GM19025 (cell line): ENCODE measurements at regions not wholly inside any gene's neighbourhood (a gene's known extent, or its start where the extent isn't known, plus 50 kb on each side); places are given as distances from the start of the nearest gene placed in this dataset.

Source experiments
- ATAC-seq: cut with Tn5 transposase; IDR thresholded peaks from one replicate; pipeline ENCODE4 v1.9.1; 2021; ENCODE audit warnings: mild to moderate bottlenecking, low read depth, moderate library complexity; ENCODE audit not compliant: unreplicated experiment

DNA sequence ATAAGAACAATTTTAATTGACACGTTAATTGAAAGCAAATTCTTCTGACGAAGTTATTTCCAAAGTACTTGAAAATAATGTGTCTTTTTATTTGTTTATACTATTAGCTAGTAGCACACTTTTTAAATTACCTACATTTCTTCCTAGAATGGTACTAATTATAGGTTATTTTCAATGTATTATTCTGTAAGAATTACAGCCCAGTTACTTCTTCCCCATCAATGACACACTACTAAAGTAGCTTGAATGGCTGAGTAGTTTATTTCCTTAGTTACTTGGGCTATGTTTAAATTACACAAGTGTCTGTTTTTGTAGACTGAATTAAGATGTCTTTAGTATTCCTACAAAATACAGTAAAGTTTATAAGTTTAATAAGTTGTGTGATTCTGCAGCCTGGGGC, 217.6 kb upstream of the IL12A start:
- ATAC-seq = no peak

DNA sequence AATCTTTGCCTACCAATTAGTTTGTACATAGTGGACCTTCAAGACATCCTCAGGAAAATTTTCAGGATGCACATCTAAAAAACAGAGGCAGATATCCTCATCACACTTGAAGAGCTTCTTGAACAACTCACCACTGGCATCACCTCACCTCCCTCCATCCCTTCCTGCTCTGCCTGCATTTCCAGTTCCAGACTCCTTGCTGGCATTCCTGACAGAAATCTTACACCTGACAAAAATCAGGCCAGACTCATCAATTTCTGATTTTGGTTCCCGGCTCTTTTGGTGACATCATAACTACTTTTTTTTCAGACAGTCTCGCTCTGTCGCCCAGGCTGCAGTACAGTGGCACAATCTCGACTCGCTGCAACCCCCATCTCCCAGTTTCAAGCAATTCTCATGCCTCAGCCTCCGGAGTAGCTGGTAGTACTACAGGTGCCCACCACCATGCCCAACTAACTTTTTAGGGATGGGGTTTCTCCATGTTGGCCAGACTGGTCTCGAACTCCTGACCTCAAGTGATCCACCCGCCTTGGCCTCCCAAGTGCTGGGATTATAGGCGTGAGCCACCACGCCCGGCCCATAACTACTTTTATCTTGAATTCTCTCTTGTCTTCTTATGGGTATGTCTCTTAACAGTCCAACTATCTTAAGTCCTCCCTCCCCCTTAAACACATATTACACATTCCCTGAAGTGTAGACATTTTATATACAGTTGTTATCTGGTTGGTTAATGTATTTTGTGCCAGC, 216.6 kb upstream of the IL12A start:
- ATAC-seq = no peak

DNA sequence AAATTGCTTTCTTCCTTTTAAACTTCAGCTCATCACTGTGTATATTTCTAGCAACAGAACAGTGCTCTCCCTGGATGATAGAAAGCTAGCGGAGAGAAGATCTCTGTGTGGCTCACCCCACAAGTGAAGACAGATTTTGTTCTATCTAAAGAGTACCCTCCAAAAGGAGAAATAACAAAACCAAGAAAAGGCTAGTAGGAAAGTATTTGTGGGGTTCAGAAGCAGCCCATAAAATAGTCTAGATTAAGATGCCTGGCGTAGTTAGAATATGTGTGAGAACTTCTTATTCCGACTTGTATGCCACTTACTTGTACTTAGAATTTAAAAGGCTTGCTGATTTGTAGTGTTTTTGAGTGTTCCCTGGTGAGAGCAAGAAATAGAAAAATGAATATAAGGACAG, 214.9 kb upstream of the IL12A start:
- no peak for ATAC-seq

DNA sequence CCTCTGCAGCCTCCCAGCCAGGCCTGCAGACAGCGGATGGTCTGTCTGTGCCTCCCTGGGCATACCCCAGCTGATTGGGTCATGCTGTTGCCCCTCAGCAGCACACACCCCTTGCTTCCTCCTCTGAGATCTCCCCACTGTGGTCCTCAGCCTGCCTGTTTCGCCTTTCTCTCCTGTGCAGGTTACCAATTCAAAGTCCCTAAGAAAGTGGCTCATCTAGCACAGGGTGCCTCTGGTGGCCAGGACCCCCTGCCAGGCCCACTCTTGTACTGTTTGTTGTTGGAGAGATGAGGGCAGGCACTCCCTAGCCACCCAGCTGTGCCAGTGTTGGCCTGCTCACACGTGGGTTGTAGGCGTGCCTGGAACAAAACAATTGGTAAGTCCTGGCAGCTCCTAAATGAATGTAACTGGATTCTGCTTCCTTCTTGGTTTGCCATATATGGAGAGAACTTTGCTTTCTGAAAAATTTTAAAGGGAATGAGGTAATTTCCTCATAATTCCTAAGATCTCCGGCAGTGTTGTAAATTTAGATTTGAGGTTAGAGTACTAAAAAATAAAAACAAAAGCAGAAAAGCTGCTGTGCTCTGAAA, 213.2 kb upstream of the IL12A start:
- ATAC-seq = no peak

DNA sequence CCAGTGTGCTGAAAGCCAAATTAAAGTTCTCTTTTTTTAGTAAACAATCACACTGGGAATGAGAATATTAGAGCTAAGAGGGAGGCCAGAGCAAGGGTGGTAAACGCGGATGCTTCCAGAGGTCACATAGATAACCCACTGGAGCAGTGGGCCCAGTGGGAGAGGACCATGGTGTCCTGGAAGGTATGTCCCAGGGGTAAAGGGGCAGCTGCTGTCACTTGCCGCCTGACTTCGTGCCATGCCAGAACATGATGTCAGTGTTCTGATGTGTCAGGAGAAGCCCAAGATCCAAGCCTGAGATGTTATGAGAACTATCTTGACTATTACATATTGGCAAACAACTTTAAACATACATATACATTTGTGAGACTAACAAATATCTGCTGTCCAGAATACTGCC, 211.9 kb upstream of the IL12A start:
- ATAC-seq = no peak

DNA sequence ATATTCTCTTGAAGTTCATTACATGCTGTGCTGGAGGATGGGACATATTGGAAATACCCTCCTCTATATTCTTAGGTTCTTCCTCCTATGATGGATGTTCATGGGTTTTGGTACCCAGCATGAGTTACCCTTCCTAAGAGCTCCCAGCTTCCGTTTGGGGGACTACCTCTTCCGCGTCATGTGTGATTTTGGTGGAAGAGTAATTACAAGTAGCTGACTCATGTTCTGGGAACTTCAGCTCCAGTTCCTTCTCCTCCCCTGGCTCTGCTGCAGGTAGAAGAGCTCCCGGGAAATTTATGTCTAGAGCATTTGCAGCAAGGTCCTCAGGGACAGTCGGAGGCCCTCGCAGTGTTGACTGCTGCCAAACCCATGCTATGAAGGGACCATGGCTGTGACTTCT, 208.8 kb upstream of the IL12A start:
- ATAC-seq = no peak

DNA sequence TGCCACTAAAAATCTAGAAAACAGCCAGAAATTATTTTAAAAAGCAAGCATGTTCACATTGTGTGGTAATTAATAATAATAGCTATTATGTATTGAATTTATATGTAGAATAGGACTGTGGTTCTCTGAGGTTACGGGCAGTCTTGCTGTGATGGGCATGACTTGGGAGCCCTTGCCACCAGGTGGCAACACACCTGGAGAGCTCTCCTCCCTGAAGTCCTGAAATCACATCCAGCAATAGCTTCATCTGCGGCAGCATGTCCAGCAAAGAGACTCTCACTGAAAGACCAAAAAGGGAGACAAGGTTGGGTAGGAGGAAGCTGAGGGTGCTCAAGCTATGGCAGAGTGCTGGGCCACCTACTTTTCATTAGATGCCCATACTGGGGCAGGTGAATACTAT, 206.8 kb upstream of the IL12A start:
- ATAC-seq = no peak

DNA sequence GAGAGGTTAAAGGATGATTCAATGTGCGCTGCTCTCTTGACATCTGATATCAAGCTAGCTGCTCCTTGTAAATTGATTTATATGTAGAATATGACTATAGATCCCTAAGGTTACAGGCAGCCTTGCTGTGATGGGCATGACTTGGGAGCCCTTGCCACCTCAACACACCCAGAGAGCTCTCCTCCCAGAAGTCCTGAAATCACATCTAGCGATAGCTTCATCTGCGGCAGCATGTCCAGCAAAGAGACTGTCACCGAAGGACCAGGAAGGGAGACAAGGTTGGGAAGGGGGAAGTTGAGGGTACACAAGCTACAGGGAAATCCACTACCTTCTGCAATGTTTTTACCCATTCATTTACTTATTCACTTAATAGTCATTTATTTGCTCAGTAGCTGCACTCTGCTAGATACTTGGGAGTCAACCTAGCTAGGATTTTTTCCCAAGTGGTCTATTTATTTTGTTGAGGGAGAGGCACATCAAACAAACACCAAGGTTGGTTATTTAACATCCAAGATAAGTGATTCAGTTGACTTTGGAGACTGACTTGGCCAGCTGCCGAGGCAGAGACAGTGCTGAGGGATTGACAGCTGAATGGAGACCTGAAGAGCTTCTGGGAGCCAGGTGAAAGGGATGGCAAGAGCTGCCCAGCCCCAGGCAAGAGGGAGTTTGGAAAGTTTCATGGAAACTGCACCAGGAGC, 205.8 kb upstream of the IL12A start:
- no peak for ATAC-seq

DNA sequence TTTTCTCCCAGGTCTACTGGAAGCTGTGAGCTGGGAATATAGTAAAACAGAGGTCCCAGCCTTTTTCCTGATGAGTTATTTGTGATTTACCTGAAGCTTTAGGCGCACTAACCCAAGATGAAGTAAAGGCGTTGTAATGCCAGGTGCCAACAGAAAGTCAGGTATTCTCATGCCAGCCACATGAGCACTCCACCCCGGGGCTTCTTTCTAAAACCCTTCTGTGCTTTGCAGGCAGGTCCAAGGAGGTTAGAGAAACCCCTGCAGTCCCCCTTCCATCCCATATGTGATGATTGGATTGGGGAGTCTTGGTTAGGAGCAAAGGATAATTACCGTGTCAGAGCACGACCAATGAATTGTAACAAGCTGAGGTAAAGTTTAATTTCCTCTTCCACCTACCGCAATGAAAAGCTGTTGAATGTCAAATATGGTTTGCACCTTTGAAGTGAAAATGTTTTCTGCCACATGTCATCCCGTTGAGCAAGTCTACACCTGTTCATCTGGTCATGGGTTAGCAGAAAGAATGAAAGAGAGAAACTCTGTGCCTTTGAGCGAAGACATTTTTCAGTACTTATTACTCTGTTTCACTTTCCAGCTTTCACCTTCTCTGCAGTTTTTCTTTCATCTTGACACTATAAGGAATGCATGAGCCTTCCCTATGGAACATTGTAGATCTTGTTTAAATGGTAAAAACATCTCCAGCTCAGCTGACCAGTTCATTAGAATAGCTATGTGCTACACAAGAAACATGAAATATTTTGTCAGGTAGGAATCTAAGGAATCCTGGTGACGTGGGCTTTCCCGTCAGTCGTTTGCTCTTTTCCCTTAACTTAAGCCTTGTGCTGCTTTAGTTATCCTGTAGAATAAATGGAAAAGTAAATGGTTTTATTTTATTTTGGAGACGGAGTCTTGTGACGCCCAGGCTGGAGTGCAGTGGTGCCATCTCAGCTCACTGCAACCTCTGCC, 204.6 kb upstream of the IL12A start:
- ATAC-seq = peak; percentile 77

DNA sequence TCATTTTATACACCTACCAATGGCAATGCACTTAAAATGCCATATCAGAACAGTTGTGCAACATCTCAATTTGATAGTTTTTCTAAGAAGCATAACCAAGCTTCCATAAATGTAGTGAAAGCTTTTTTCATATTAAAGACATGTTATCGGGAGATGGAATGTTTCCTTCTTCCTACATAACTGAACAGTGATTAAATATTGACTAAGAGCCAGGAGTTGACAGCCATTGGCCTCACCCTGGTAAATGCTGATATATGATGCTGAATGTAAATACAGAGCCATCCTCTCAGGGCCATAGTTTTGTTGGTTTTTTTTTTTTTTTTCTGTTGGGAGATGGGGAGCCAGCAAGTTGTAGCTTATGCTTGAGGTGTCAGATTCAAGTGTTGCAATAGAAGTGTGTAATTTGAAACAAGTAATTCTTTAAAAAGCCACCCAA, 203.3 kb upstream of the IL12A start:
- no peak for ATAC-seq

DNA sequence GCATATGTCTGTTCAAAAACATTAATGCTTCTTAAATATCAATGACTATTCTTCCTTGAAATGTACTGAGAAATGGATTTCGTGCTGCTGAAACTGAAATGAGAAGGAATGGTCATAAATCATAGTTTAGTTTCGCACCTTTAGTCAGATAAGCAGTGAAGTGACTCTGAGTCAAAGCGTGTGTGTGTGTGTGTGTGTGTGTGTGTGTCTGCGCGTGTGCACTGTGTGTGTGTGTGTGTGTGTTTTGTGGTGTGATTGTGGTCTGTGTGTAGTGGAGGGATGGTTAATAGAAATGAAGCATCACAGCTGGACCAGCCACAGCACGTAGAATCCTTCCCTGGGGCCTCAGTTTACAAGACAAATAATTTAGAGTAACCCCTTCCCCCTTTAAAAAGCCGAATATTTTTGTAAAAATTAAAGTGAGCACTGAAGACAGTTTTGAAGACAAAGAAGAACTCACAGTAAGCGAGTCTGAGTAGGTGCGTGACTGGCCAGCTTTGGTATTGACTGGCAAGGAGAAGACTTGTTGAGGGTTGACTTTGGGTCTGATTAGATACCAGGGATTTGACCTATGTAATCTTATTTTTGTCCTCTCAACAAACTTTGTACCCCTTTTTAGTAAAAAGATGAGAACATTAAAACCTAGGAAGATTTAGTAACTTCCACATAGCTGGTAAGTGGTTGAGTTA, 202.0 kb upstream of the IL12A start:
- no peak for ATAC-seq

DNA sequence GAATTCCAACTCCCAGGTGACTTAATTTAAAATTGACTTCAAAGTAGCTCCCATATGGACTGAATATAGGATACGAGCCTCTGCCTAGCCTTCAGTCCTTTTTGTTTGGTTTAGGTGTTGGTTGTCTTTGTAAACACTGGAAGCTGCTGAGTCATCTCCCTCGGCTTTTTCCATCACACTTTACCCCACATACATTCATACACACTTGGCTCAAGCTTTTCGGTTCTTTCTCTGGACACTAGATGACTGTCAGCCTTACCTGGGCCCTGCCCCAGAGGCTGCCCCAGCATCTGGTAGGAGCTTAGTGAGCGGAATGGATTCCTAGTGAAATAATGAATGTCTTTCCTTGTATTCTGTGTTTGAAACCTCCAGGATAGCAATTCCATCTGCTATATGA, 201.5 kb upstream of the IL12A start:
- ATAC-seq = no peak

DNA sequence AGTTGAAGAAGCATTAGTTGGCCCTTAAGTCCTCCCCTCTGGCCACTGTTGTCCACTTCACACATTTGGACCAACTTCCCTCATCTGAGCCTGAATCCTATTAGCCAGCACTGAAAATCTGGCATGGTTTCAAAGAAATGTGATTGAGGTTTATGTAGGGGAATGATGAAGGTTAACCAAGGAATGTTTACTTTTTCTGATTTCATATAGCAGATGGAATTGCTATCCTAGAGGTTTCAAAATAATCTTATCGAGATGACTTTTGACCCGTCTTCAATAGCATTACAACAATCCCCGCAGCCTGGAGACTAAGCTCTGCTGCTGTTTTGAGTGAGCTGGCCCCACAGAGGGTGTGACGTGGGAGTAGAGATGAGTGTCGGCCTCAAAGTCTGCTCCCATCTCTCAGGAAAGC, 200.8 kb upstream of the IL12A start:
- ATAC-seq = no peak

DNA sequence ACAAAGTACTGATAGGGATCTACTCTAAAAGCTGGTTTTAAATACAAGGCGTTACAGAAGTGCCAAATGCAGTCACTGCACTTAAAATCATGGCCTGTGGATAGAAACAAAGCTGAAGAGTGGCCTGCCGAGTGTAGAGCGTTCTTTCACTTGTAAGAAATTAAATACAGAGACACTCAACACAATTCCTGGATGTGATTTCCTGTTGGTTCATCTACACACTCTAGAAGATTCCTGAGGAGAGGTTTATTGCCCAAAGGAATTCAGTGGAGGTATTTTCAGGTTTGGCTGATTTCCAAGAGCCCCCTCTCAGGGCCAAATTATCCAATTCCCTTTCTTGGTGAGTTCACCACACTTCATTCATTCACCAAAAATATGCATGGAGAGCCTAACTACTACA, 200.3 kb upstream of the IL12A start:
- ATAC-seq = no peak

DNA sequence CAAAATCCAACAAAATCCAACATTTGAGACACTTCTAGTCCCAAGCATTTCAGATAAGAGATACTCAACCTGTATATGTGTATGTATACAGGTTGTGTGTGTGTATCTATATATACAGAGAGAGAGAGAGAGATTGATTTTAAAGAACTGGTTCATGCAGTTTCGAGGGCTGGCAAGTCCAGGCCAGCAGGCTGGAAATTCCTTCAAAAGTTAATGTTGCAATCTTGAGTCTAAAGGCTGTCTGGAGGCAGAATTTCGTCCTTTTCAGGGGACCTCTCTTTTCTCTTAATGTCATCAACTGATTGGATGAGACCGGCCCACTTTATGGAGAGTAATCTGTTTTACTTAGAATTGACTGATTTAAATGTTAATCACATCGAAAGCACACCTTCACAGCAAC, 199.6 kb upstream of the IL12A start:
- no peak for ATAC-seq

DNA sequence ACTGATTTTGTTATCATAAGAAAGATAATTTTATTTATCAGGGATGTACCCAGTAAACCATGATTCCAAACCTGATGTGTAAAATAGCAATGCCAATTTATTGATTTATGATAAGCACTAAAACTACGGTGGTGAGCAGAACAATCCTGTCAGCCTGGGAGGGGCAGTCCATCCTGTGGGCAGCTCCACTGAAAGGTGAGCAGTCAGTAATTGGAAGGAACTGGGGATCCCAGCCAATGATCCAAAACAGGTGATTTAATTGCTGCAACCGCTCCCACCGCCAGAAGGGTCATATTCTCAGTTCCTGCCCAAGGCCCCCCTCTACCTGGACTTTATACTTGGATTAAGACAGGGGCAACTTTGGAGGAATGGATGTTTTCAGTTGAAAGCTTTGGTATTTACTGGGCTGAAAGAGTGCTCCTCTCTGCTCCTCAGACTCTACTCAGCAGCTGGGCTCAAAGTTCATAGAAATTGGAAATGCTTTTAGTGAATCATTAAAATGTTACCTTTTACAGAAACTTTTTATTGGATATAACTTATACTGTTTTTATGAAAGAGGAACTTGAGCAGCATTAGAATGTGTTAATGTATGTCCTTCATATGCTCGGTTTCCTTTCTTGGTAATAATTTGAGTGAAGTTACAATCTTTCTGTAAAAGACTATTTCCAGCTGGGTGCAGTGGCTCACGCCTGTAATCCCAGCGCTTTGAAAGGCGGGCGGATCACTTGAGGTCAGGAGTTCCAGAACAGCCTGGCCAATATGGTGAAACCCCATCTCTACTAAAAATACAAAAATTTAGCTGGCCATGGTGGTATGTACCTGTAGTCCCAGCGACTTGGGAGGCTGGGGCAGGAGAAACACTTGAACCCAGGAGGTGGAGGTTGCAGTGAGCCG, 198.6 kb upstream of the IL12A start:
- ATAC-seq = no peak

DNA sequence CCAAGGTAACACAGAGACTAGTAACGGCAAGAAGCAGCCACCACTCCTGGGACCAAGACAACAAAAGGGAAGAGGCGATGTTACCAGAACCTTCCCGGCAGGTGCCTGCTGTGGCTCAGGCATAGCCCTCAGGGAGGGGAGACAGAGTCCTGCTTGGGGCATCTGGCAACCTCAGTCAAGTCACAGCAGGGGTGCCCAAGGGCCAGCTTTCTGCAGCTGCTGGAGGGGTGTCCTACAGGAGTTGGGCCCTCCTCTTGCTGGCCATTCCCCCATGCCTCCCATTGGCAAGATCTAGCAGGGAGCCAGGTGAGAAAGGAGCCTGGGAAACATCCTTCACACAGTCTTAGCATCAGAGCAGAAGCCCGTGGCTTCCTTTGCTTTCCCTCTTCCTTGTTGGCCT, 197.3 kb upstream of the IL12A start:
- ATAC-seq = no peak

DNA sequence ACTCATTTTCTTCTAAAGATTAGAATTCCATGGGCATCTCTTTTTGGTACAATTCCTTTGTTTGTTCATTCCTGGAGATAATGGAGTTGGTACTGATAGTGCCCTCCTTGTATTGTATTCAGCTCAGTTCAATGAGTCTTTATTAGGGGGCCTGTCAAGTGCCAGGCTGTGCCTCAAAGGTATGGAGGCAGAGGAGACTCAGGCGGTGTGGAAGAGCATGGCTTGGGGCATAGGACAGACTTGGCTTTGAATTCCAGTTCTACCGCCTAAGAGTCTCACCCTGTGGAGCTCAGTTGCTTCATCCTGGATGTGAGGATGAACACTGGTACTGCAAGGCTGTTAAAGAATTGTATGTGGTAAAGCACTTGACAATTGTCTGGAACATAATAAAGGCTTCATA, 196.6 kb upstream of the IL12A start:
- no peak for ATAC-seq

DNA sequence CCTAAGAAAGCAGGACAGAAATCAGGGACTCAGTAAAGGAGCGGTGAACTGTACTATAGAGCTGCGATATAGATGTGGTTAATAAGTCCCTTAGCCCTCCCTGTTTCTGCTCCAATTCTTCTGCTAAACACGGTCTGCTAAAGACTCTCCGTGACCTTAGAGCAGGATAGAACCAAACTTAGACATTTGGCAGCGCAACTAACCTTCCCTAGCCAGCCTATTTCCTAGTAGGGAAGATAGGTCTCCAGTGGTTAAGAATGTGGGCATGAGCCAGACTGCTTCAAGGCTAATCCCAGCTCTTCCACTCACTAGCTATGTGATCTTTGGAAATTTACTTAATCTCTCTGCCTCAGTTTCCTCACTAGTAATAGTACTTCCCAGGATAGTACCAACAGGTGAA, 193.6 kb upstream of the IL12A start:
- ATAC-seq = no peak
